ENCODE measurements at regions not wholly inside any gene's neighbourhood (a gene's known extent, or its start where the extent isn't known, plus 50 kb on each side); places are given as distances from the start of the nearest gene placed in this dataset.

- H3K9me3 ChIP-seq (ENCODE audit: control insufficient read depth in 4 of 4, low read length in 3 of 4): peaks cover 0 to 4% (median 1%) of the 10 kb centered on the region in 4 donors
- DNase-seq (ENCODE audit: low spot score): no peak
Measured at GRCh38 chr12:34327671-34328070, 305.4 kb downstream of the ALG10 start.

DNA sequence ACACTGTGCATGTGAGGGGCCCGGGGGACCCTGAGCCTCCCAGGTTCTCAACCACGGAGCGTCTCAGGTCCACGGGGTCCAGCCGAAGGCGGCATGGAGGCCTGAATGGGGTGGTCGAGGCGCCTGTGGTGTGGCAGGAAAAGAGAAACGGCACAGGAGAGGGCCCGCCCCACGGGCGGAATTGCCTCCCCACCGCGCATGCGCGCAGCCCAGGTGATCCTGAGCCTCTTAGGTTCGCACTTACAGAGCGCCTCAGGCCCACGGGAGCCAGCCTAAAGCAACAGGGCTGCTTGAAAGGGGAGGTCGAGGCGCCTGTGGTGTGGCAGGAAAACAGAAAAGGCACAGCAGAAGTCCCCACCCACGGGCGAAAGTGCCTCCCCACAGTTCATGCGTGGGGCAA lies 311.0 kb downstream of the ALG10 start:
- Histone ChIP-seq H3K4me3 (ENCODE audit: low read depth in 1 of 3, low read length in 3 of 3) (no peak overlapping the region), H3K9me3 (ENCODE audit: control insufficient read depth in 4 of 4, low read length in 3 of 4) (peaks cover 0 to 4% (median 0%) of the 10 kb centered on the region in 4 donors)
- 72% methylated on average over 24 of the region's 24 CpGs for WGBS

More at GRCh38 chr12:34327671-34328070, 305.4 kb downstream of the ALG10 start:
- TF ChIP-seq RXRA (IDR thresholded peaks at IDR 0.05) (no peak), GABPA (IDR thresholded peaks at IDR 0.05 in 1 of 2, conservative IDR thresholded peaks at IDR 0.05 in 1 of 2) (no peak), TAF1 (conservative IDR thresholded peaks at IDR 0.05) (no peak)
- 71% methylated on average over 14 of the region's 14 CpGs for WGBS
- Histone ChIP-seq H3K27ac (ENCODE audit: low read depth in 1 of 2, low read length in 2 of 2) (no peak overlapping the region), H3K27me3 (ENCODE audit: control insufficient read depth in 4 of 4, insufficient read depth in 4 of 4, low read length in 3 of 4) (no peaks in the 10 kb centered on the region), H3K4me3 (ENCODE audit: low read depth in 1 of 3, low read length in 3 of 3) (no peak overlapping the region), H3K4me1 (ENCODE audit: control insufficient read depth in 4 of 4, insufficient read depth in 4 of 4, low read length in 3 of 4) (no peaks in the 10 kb centered on the region), H3K9ac (ENCODE audit: low read depth in 1 of 2, low read length in 2 of 2) (no peak overlapping the region), H3K36me3 (ENCODE audit: control insufficient read depth in 4 of 4, insufficient read depth in 3 of 4, low read depth in 1 of 4, low read length in 3 of 4) (no peaks in the 10 kb centered on the region)

GRCh38 chr12:34334538-34334937 lies 312.2 kb downstream of the ALG10 start:
- DNase-seq (ENCODE audit: low spot score): no peak
- 63% methylated on average over 14 of the region's 14 CpGs for WGBS
- Histone ChIP-seq H3K36me3 (ENCODE audit: control insufficient read depth in 4 of 4, insufficient read depth in 3 of 4, low read depth in 1 of 4, low read length in 3 of 4) (no peaks in the 10 kb centered on the region), H3K4me3 (ENCODE audit: low read depth in 1 of 3, low read length in 3 of 3) (no peak overlapping the region), H3K27me3 (ENCODE audit: control insufficient read depth in 4 of 4, insufficient read depth in 4 of 4, low read length in 3 of 4) (no peaks in the 10 kb centered on the region), H3K9ac (ENCODE audit: low read depth in 1 of 2, low read length in 2 of 2) (no peak overlapping the region), H3K27ac (ENCODE audit: low read depth in 1 of 2, low read length in 2 of 2) (no peak overlapping the region), H3K4me1 (ENCODE audit: control insufficient read depth in 4 of 4, insufficient read depth in 4 of 4, low read length in 3 of 4) (peaks cover 0 to 3% (median 0%) of the 10 kb centered on the region in 4 donors), H3K9me3 (ENCODE audit: control insufficient read depth in 4 of 4, low read length in 3 of 4) (peaks cover 0 to 4% (median 0%) of the 10 kb centered on the region in 4 donors)
- TF ChIP-seq, protein P1, sequence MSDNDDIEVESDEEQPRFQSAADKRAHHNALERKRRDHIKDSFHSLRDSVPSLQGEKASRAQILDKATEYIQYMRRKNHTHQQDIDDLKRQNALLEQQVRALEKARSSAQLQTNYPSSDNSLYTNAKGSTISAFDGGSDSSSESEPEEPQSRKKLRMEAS (IDR thresholded peaks at IDR 0.05): no peak
- TF ChIP-seq TAF1 (conservative IDR thresholded peaks at IDR 0.05) (no peak), HNF4A (conservative IDR thresholded peaks at IDR 0.05) (no peak), ZBTB33 (IDR thresholded peaks at IDR 0.05) (no peak), FOXA1 (IDR thresholded peaks at IDR 0.05) (no peak)

More for the DNA sequence above, 311.0 kb downstream of the ALG10 start:
- DNase-seq (ENCODE audit: low spot score): no peak
- TF ChIP-seq SP1 (IDR thresholded peaks at IDR 0.05) (no peak), ZBTB33 (IDR thresholded peaks at IDR 0.05) (no peak), CTCF (IDR thresholded peaks at IDR 0.05; ENCODE audit: low read depth, low read length, missing input control) (no peak), FOXA1 (IDR thresholded peaks at IDR 0.05) (no peak), TAF1 (conservative IDR thresholded peaks at IDR 0.05) (no peak)
- H3K4me1 ChIP-seq (ENCODE audit: control insufficient read depth in 4 of 4, insufficient read depth in 4 of 4, low read length in 3 of 4): peaks cover 0 to 3% (median 0%) of the 10 kb centered on the region in 4 donors
- no peaks in the 10 kb centered on the region for H3K27me3 ChIP-seq (ENCODE audit: control insufficient read depth in 4 of 4, insufficient read depth in 4 of 4, low read length in 3 of 4)
- H3K9ac ChIP-seq (ENCODE audit: low read depth in 1 of 2, low read length in 2 of 2): no peak overlapping the region
- no peak overlapping the region for H3K27ac ChIP-seq (ENCODE audit: low read depth in 1 of 2, low read length in 2 of 2)
- no peaks in the 10 kb centered on the region for H3K36me3 ChIP-seq (ENCODE audit: control insufficient read depth in 4 of 4, insufficient read depth in 3 of 4, low read depth in 1 of 4, low read length in 3 of 4)
